Tibial nerve (tissue), 4 donors: ENCODE measurements at regions not wholly inside any gene's neighbourhood (a gene's known extent, or its start where the extent isn't known, plus 50 kb on each side); places are given as distances from the start of the nearest gene placed in this dataset.
"Not testable (repeated sequence)": the region's sequence is repeated elsewhere in the genome, so short reads cannot be mapped to it uniquely, and the experiment has no call there.

Source experiments
- DNase-seq, 2 donors: peaks; one replicate each; pipeline ENCODE4 v3.0.0-alpha.2; 2019; ENCODE audit warnings: low spot score in 2 of 2
- H3K27ac ChIP-seq, 4 donors: fragments of 200-600 bp; sonication (generic) in 3 of 4; one replicate each; pipeline ENCODE4 v1.5.1; 2017 to 2019; ENCODE audit warnings: mild to moderate bottlenecking in 1 of 4
- H3K27me3 ChIP-seq, 2 donors: fragments of 200-600 bp; sonication (generic) in 1 of 2; one replicate each; pipeline versions ENCODE4 v1.5.1 to v1.6.0; 2017 to 2019
- H3K36me3 ChIP-seq, 3 donors: fragments of 200-600 bp; sonication (generic); one replicate each; pipeline ENCODE4 v1.5.1; 2018 to 2019
- H3K4me1 ChIP-seq, 4 donors: fragments of 200-600 bp; sonication (generic) in 3 of 4; one replicate each; pipeline ENCODE4 v1.5.1; 2017 to 2019
- H3K4me3 ChIP-seq, 4 donors: fragments of 200-600 bp; sonication (generic) in 3 of 4; one replicate each; pipeline ENCODE4 v1.5.1; 2017 to 2019; ENCODE audit warnings: mild to moderate bottlenecking in 1 of 4, moderate library complexity in 1 of 4
- H3K9me3 ChIP-seq, 4 donors: fragments of 200-600 bp; sonication (generic) in 3 of 4; one replicate each; pipeline ENCODE4 v1.5.1; 2017 to 2019
- EP300 ChIP-seq, 2 donors: sonication (generic); formaldehyde crosslinking; IDR thresholded peaks; one replicate each; pipeline ENCODE4 v1.6.1; 2017; ENCODE audit warnings: antibody characterized with exemption in 2 of 2, mild to moderate bottlenecking in 1 of 2
- POLR2A ChIP-seq, 2 donors: fragments of 450-650 bp; IDR thresholded peaks; one replicate each; pipeline ENCODE4 v1.6.1; 2017; ENCODE audit warnings: antibody characterized with exemption in 2 of 2, mild to moderate bottlenecking in 2 of 2, moderate library complexity in 2 of 2
- WGBS, 2 donors: methylation state at CpG; one replicate each; pipeline ENCODE4 v1.1.5; 2018; 5-methylcytosine and 5-hydroxymethylcytosine counted together
- TF ChIP-seq, protein P1 (sequence below), 5 experiments: fragments of 200-600 bp in 3 of 5; fragments of 450-650 bp in 2 of 5; sonication (generic) in 3 of 5; IDR thresholded peaks; one replicate each; pipeline ENCODE4 v1.5.1; 2016 to 2019; ENCODE audit warnings: antibody characterized with exemption in 5 of 5, mild to moderate bottlenecking in 3 of 5, moderate library complexity in 2 of 5

DNA sequence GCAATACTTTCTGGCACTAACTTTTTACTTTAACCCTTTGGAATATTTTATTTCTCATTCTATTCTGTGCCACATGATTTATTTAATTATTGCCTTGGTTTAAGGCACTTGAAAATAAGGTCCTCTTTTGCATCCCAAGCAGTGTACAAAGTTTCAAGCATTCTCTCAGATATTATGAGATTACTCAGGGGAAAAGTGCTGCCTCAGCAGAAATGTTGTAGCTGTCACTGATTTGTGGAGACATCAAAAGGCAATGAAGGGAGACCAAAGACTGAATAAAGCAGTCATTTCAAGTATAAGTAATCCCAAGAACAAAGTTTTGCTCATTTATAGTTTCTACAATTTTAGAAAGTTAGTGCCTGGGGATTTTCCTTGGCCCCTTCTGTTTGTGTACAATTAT is 253.0 kb downstream of the RNF144B start:
- TF ChIP-seq, protein P1, sequence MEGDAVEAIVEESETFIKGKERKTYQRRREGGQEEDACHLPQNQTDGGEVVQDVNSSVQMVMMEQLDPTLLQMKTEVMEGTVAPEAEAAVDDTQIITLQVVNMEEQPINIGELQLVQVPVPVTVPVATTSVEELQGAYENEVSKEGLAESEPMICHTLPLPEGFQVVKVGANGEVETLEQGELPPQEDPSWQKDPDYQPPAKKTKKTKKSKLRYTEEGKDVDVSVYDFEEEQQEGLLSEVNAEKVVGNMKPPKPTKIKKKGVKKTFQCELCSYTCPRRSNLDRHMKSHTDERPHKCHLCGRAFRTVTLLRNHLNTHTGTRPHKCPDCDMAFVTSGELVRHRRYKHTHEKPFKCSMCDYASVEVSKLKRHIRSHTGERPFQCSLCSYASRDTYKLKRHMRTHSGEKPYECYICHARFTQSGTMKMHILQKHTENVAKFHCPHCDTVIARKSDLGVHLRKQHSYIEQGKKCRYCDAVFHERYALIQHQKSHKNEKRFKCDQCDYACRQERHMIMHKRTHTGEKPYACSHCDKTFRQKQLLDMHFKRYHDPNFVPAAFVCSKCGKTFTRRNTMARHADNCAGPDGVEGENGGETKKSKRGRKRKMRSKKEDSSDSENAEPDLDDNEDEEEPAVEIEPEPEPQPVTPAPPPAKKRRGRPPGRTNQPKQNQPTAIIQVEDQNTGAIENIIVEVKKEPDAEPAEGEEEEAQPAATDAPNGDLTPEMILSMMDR (IDR thresholded peaks at IDR 0.05): no peak
- TF ChIP-seq POLR2A (IDR thresholded peaks at IDR 0.05) (no peak), EP300 (IDR thresholded peaks at IDR 0.05) (no peak)
- Histone ChIP-seq H3K4me1 (no peaks in the 10 kb centered on the region), H3K4me3 (no peak overlapping the region), H3K27me3 (no peaks in the 10 kb centered on the region), H3K36me3 (no peaks in the 10 kb centered on the region), H3K27ac (no peak overlapping the region), H3K9me3 (no peaks in the 10 kb centered on the region)
- DNase-seq: no peak

DNA sequence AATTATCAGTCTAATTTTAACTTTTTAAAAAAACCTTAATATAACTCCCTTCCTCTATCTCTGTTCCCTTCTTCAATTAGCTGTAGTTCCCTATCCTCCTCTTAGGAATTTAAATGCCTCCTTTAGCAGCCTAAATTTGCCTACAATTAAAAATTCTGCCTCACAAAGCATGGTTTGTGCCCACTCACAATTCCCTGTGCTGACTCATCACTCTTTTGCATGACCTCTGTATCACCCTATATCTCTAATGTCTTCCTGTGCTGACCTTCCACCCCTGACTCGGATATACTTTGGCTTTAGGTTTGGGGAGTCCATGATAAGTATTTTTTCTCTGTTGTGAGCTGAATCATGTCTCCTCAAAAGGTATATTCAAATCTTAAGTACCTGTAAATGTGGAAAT is 253.6 kb downstream of the RNF144B start:
- H3K27me3 ChIP-seq: no peaks in the 10 kb centered on the region
- WGBS, 2 donors: 17 to 25% methylated on average over 1 of the region's 1 CpG
- no peak overlapping the region for H3K4me3 ChIP-seq
- no peaks in the 10 kb centered on the region for H3K9me3 ChIP-seq
- no peaks in the 10 kb centered on the region for H3K36me3 ChIP-seq
- no peak for DNase-seq
- H3K4me1 ChIP-seq: no peaks in the 10 kb centered on the region
- TF ChIP-seq POLR2A (IDR thresholded peaks at IDR 0.05): no peak
- no peak for TF ChIP-seq EP300 (IDR thresholded peaks at IDR 0.05)
- TF ChIP-seq, protein P1 (IDR thresholded peaks at IDR 0.05): no peak
- H3K27ac ChIP-seq: no peak overlapping the region

DNA sequence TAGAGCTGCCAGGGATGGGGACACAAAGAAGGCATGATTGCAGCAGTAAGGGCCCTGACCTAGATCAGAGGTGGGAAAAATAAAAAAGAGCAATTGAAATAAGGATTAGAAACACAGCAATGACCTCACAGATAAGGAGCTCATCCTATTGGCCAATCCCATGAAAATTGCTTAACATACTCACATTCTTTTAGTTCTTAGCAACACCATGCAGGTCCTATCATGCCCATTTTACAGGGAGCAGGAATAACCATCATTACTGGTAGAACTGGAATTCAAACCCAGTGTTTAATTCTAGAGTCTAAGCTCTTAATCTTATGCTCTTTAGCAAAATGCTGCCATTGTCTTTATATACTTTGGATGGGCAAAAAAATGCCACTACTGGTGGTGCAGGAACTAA is 267.7 kb downstream of the RNF144B start:
- Histone ChIP-seq H3K9me3 (peaks cover 0 to 12% (median 0%) of the 10 kb centered on the region in 4 donors), H3K27me3 (no peaks in the 10 kb centered on the region), H3K27ac (no peak overlapping the region), H3K36me3 (no peaks in the 10 kb centered on the region), H3K4me1 (no peaks in the 10 kb centered on the region), H3K4me3 (no peak overlapping the region)
- DNase-seq: no peak
- TF ChIP-seq EP300 (IDR thresholded peaks at IDR 0.05) (no peak), POLR2A (IDR thresholded peaks at IDR 0.05) (no peak)
- TF ChIP-seq, protein P1 (IDR thresholded peaks at IDR 0.05): no peak

DNA sequence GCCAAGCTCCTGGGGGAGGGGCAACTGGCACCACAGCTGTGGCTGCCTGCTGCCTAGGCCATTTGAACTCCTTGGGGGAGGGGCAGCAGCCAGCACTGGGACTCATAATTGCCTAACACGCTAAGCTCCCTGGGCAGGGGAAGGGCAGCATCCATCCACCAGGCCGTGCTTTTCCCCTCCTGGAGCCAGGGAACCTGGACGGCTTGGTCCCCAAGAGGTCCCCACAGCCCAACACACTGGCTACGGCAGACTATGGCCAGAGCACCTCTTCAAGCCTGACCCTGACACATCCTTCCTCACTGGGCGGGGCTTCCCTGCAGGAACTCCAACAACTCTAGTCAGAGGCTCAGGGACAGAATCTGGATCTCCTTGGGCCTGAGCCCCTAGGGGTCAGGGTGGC is 269.4 kb downstream of the RNF144B start:
- Histone ChIP-seq H3K27me3 (no peaks in the 10 kb centered on the region), H3K4me1 (no peaks in the 10 kb centered on the region), H3K36me3 (no peaks in the 10 kb centered on the region), H3K27ac (no peak overlapping the region), H3K4me3 (no peak overlapping the region), H3K9me3 (peaks cover 0 to 12% (median 0%) of the 10 kb centered on the region in 4 donors)
- TF ChIP-seq, protein P1 (IDR thresholded peaks at IDR 0.05): no peak
- TF ChIP-seq POLR2A (IDR thresholded peaks at IDR 0.05) (no peak), EP300 (IDR thresholded peaks at IDR 0.05) (no peak)
- WGBS, 2 donors: 90 to 95% methylated on average over 3 to 4 of the region's 5 CpGs
- no peak for DNase-seq

DNA sequence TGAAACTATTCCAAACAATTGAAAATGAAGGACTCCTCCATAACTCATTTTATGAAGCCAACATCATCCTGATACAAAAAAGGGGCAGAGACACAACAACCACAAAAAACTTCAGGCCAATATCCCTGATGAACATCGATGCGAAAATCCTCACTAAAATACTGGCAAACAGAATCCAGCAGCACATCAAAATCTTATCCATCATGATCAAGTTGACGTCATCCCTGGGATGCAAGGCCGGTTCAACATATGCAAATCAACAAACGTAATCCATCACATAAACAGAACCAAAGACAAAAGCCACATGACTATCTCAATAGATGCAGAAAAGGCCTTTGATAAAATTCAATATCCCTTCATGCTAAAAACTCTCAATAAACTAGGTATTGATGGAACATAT is 272.8 kb downstream of the RNF144B start:
- DNase-seq, H3K36me3 ChIP-seq, H3K4me1 ChIP-seq, H3K27ac ChIP-seq, H3K4me3 ChIP-seq, H3K27me3 ChIP-seq: not testable (repeated sequence)
- peaks cover 0 to 12% (median 0%) of the 10 kb centered on the region in 4 donors for H3K9me3 ChIP-seq
- 89 to 93% methylated on average over 5 of the region's 5 CpGs for WGBS, 2 donors

DNA sequence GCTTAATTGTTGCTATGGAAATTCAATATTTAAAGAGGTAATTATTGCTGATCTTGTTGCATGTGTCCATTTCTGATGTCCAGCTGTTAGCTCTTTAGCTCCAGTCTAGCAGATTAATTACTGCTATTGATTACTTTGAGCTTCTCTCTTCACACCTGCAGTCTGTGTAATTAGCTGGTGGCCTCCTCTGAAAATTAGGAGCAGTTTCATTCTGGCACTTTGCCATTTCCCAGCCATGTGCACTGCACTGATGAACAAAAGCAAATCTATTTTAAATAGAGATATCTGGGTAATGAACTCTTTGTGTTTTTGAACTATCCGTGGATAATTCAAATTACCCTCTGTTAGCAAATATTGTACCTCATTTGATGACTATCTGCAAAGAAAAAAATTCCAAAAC is 275.9 kb downstream of the RNF144B start:
- H3K4me3 ChIP-seq: no peak overlapping the region
- H3K36me3 ChIP-seq: no peaks in the 10 kb centered on the region
- 31 to 62% methylated on average over 1 of the region's 1 CpG for WGBS, 2 donors
- H3K27me3 ChIP-seq: no peaks in the 10 kb centered on the region
- TF ChIP-seq, protein P1 (IDR thresholded peaks at IDR 0.05): no peak
- TF ChIP-seq POLR2A (IDR thresholded peaks at IDR 0.05) (no peak), EP300 (IDR thresholded peaks at IDR 0.05) (no peak)
- H3K9me3 ChIP-seq: peaks cover 0 to 7% (median 0%) of the 10 kb centered on the region in 4 donors
- H3K4me1 ChIP-seq: no peaks in the 10 kb centered on the region
- no peak overlapping the region for H3K27ac ChIP-seq
- no peak for DNase-seq
